ENCODE measurements at regions not wholly inside any gene's neighbourhood (a gene's known extent, or its start where the extent isn't known, plus 50 kb on each side); places are given as distances from the start of the nearest gene placed in this dataset.
A peak's percentile ranks its signal among the peaks of the same experiment; 100 is the strongest.

DNA sequence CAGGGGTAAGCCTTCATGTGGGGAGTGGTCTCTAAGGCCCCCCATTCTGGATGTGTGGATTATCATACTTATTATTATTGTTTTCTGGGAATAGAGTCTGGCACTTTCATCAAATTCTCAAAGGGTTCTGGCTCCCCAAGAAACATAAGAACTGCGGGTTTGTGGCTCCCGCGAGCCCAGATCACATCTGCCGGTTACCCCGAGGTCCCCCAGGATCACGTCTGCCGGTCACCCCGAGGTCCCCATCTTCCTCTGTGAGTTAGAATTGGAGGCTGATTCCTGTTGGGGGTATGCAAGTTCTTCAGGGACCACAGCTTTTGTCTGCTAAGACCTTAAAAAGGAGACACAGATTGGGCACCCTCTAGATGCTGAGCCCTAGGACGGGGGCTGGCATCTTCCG lies 116.7 kb upstream of the FRMD1 start:
- H3K4me1 ChIP-seq (ENCODE audit: control insufficient read depth, insufficient read depth, low read length) = peaks cover under 1% of the 10 kb centered on the region
- no peaks in the 10 kb centered on the region for H3K36me3 ChIP-seq (ENCODE audit: control insufficient read depth, insufficient read depth, low read length)
- H3K9ac ChIP-seq (ENCODE audit: extremely low read depth, low read length, poor library complexity, severe bottlenecking) = no peak overlapping the region
- no peak for DNase-seq
- TF ChIP-seq, protein P1, sequence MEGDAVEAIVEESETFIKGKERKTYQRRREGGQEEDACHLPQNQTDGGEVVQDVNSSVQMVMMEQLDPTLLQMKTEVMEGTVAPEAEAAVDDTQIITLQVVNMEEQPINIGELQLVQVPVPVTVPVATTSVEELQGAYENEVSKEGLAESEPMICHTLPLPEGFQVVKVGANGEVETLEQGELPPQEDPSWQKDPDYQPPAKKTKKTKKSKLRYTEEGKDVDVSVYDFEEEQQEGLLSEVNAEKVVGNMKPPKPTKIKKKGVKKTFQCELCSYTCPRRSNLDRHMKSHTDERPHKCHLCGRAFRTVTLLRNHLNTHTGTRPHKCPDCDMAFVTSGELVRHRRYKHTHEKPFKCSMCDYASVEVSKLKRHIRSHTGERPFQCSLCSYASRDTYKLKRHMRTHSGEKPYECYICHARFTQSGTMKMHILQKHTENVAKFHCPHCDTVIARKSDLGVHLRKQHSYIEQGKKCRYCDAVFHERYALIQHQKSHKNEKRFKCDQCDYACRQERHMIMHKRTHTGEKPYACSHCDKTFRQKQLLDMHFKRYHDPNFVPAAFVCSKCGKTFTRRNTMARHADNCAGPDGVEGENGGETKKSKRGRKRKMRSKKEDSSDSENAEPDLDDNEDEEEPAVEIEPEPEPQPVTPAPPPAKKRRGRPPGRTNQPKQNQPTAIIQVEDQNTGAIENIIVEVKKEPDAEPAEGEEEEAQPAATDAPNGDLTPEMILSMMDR (conservative IDR thresholded peaks at IDR 0.05) = no peak
- no peaks in the 10 kb centered on the region for H3K9me3 ChIP-seq (ENCODE audit: control insufficient read depth, low read length)
- H3K27me3 Mint-ChIP-seq (ENCODE audit: insufficient read depth) = peaks cover 8% of the 10 kb centered on the region
- no peak overlapping the region for H3K27ac ChIP-seq (ENCODE audit: low read depth, low read length)
- H3K4me3 Mint-ChIP-seq = no peak overlapping the region
- no peak overlapping the region for H3K4me3 ChIP-seq (ENCODE audit: low read length)
- H3K27me3 ChIP-seq (ENCODE audit: control insufficient read depth, insufficient read depth, low read length, poor library complexity, severe bottlenecking) = no peaks in the 10 kb centered on the region
- 95 to 100% methylated on average over 8 to 10 of the region's 10 CpGs for WGBS, 2 experiments (ENCODE audit: insufficient coverage in 1 of 2, insufficient read length in 1 of 2)
- H3K36me3 Mint-ChIP-seq (ENCODE audit: low read depth) = no peaks in the 10 kb centered on the region
- no peak overlapping the region for H3K27ac Mint-ChIP-seq
- H3K9me3 Mint-ChIP-seq = no peaks in the 10 kb centered on the region
- H3K4me1 Mint-ChIP-seq = peaks cover 9% of the 10 kb centered on the region

DNA sequence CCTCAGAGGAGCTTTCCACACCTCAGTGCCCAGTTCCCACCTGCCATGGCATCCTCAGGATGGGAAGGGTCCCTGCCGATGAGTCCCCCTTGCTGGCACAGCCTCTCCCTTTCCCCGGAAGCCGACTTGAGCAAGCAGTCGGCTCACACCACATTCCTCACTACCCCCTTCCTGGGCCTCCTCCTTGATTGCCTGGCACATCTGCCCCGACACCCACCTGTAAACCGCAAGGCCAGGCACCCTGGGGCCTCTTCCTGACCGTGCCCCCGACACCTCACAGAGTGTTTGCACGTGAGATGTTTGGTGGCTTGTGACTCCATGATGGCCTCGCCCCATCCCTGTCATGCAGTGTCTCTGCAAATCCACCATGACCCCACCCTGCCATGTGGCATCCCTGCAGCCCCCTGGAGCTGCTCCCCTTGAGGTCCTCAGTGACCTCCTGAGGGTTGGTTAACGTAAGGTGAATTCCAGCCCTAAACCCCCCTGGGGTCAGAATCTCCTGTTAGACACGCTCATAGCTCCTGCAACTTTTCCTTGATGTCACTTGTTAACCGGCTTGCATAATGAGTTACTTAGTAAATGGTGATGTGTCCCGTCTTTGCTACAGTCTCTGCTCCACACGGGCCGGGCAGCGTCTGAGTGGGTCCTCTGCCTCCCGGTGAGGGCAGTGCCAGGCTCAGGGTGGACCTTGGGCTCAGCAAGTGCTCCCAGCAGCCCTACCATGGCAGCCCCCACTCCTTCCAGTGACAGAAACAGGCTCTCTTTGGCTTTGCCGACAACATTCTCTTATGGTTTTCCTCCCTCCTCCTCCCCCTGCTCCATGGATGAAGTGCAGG lies 115.9 kb upstream of the FRMD1 start:
- H3K27me3 Mint-ChIP-seq (ENCODE audit: insufficient read depth) = peaks cover 10% of the 10 kb centered on the region
- TF ChIP-seq, protein P1 (conservative IDR thresholded peaks at IDR 0.05) = no peak

DNA sequence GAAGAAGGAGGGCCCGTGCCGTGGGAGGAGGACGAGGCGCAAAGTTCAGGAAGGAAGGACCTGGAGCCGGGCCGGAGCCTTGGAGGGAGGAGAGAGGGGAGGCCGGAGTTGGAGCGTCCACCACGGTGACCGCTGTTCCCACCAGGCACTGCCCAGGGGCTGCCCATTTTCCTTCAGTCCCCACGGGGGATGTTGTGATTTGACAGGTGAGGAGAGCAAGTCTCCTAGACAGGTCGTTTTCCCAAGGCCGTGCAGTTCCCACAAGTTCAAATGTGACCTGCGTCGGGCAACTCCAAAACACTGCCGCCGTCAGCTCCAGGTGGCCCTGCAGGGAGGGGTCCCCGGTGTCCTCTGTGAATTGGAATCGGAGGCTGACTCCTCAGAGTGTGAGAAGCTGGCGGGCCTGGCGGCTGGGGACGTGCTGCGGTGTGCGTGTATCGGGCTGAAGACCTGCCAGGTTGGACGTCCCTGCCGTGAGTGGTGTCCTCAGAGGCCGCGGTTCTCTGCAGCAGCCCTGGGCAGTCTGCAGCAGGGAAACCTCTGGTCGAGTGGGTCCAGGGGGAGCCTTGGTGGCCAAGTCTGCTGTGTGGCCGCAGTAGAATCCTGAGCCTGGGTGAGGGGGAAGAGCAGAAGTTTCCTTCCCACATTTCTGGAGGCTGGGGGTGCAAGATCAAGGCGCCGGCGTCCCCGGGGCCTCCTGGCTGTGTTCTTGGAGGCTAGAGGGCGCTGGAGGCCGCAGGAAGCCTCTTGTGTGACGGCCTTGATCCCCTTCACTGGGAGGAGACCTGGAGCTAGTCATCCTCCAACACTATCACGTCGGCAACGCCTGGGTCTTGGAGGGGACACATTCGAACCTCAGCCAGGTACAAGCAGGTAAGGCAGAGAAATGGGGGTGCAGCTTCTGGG lies 115.1 kb upstream of the FRMD1 start:
- no peaks in the 10 kb centered on the region for H3K27me3 ChIP-seq (ENCODE audit: control insufficient read depth, insufficient read depth, low read length, poor library complexity, severe bottlenecking)
- peaks cover 11% of the 10 kb centered on the region for H3K27me3 Mint-ChIP-seq (ENCODE audit: insufficient read depth)
- H3K27ac ChIP-seq (ENCODE audit: low read depth, low read length) = no peak overlapping the region
- H3K4me1 ChIP-seq (ENCODE audit: control insufficient read depth, insufficient read depth, low read length) = no peaks in the 10 kb centered on the region
- TF ChIP-seq, protein P1 (conservative IDR thresholded peaks at IDR 0.05) = peak; percentile 73
- 93 to 95% methylated on average over 27 to 42 of the region's 42 CpGs for whole genome bisulfite sequencing, 2 experiments (ENCODE audit: insufficient coverage in 1 of 2, insufficient read length in 1 of 2)
- H3K4me1 Mint-ChIP-seq = peaks cover 8% of the 10 kb centered on the region
- H3K36me3 ChIP-seq (ENCODE audit: control insufficient read depth, insufficient read depth, low read length) = no peaks in the 10 kb centered on the region
- peak; percentile 84 for DNase-seq
- H3K4me3 ChIP-seq (ENCODE audit: low read length) = no peak overlapping the region
- no peak overlapping the region for H3K27ac Mint-ChIP-seq
- H3K9me3 Mint-ChIP-seq = no peaks in the 10 kb centered on the region
- H3K9me3 ChIP-seq (ENCODE audit: control insufficient read depth, low read length) = no peaks in the 10 kb centered on the region
- no peak overlapping the region for H3K4me3 Mint-ChIP-seq
- H3K36me3 Mint-ChIP-seq (ENCODE audit: low read depth) = no peaks in the 10 kb centered on the region
- no peak overlapping the region for H3K9ac ChIP-seq (ENCODE audit: extremely low read depth, low read length, poor library complexity, severe bottlenecking)

More for the DNA sequence above, 115.9 kb upstream of the FRMD1 start:
- H3K9ac ChIP-seq (ENCODE audit: extremely low read depth, low read length, poor library complexity, severe bottlenecking) = no peak overlapping the region
- Mint-ChIP-seq H3K9me3 (no peaks in the 10 kb centered on the region), H3K36me3 (ENCODE audit: low read depth) (no peaks in the 10 kb centered on the region), H3K4me3 (no peak overlapping the region), H3K27ac (no peak overlapping the region), H3K4me1 (peaks cover 8% of the 10 kb centered on the region)
- no peak overlapping the region for H3K27ac ChIP-seq (ENCODE audit: low read depth, low read length)
- H3K4me1 ChIP-seq (ENCODE audit: control insufficient read depth, insufficient read depth, low read length) = no peaks in the 10 kb centered on the region
- H3K9me3 ChIP-seq (ENCODE audit: control insufficient read depth, low read length) = no peaks in the 10 kb centered on the region
- peak; percentile 38 for DNase-seq
- 95 to 98% methylated on average over 15 to 19 of the region's 19 CpGs for whole genome bisulfite sequencing, 2 experiments (ENCODE audit: insufficient coverage in 1 of 2, insufficient read length in 1 of 2)
- H3K27me3 ChIP-seq (ENCODE audit: control insufficient read depth, insufficient read depth, low read length, poor library complexity, severe bottlenecking) = no peaks in the 10 kb centered on the region
- no peaks in the 10 kb centered on the region for H3K36me3 ChIP-seq (ENCODE audit: control insufficient read depth, insufficient read depth, low read length)
- H3K4me3 ChIP-seq (ENCODE audit: low read length) = no peak overlapping the region

Data from endodermal cell (in vitro differentiated cells).